NT2/D1 (cell line): ENCODE measurements at regions not wholly inside any gene's neighbourhood (a gene's known extent, or its start where the extent isn't known, plus 50 kb on each side); places are given as distances from the start of the nearest gene placed in this dataset.

Experiments used
- DNase-seq: peaks from one replicate; pipeline ENCODE4 v3.0.0-alpha.2; 2011; ENCODE audit warnings: low read depth, low spot score
- H3K27me3 ChIP-seq: 2 replicates; pipeline ENCODE4 v1.6.0; 2011; ENCODE audit warnings: mild to moderate bottlenecking; ENCODE audit not compliant: insufficient read length, insufficient read depth
- H3K36me3 ChIP-seq: 2 replicates; pipeline ENCODE4 v1.6.1; 2011; ENCODE audit warnings: mild to moderate bottlenecking, low read length, mixed read lengths; ENCODE audit not compliant: insufficient read depth, insufficient read length
- H3K4me1 ChIP-seq: 2 replicates; pipeline ENCODE4 v1.5.1; 2011; ENCODE audit not compliant: insufficient read depth, insufficient read length
- H3K4me3 ChIP-seq: 2 replicates; pipeline ENCODE4 v1.5.1; 2011; ENCODE audit warnings: low read depth; ENCODE audit not compliant: insufficient read length
- H3K9ac ChIP-seq: 2 replicates; pipeline ENCODE4 v1.6.0; 2011; ENCODE audit warnings: low read depth; ENCODE audit not compliant: insufficient read length
- H3K9me3 ChIP-seq: 2 replicates; pipeline ENCODE4 v1.5.1; 2011; ENCODE audit warnings: mild to moderate bottlenecking, low read length; ENCODE audit not compliant: insufficient read depth
- SUZ12 ChIP-seq: IDR thresholded peaks from 2 replicates; pipeline ENCODE4 v1.6.1; 2011; ENCODE audit not compliant: insufficient read length, insufficient read depth; ENCODE audit errors: extremely low read depth
- YY1 ChIP-seq: IDR thresholded peaks from 2 replicates; pipeline ENCODE4 v1.6.1; 2011; ENCODE audit not compliant: insufficient read length, insufficient read depth
- ZNF274 ChIP-seq: IDR thresholded peaks from 2 replicates; pipeline ENCODE4 v1.6.1; 2011; ENCODE audit warnings: mild to moderate bottlenecking, low read depth, low read length

DNA sequence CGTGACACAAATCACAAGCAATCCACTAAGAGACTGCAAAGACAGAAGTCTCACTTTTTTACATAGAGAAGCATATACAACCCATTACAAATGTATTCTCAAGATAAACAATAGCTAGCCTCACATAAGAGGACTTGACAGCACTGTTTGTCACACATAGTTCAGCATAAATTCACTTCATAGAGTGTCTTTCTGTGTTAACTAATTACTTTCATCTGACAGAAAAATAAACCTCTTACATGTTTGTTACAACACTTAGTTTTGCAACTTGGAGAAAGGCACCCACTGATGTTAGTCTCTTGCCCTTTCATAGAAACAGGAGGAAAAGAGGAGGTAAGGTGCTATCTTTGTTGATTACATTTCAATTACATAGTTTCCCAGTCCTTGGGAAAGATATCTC lies 2221.9 kb upstream of the RAG2 start:
- DNase-seq: no peak
- Histone ChIP-seq H3K27me3 (no peaks in the 10 kb centered on the region), H3K36me3 (no peaks in the 10 kb centered on the region), H3K4me1 (no peaks in the 10 kb centered on the region), H3K4me3 (no peak overlapping the region), H3K9ac (no peak overlapping the region), H3K9me3 (no peaks in the 10 kb centered on the region)
- TF ChIP-seq ZNF274: no peak
- TF ChIP-seq YY1: no peak
- no peak for TF ChIP-seq SUZ12

DNA sequence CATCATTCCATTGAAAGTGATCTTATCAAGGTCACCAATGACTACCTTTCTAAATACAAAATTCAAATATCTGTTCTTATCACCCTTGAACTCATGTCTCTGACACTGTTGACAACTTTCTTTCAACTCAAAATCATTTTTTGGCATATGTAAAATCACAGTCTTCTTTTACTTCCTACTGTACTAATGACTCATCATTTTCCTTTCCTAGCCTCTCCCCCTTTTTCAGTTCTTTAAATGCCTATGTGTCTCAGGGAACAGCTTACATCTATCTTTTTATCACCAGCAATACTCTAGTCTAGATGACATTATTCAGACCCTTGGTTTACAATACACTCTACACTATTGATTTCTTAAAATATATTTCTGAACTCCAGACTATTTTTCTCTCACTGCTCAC lies 2220.7 kb upstream of the RAG2 start:
- Histone ChIP-seq H3K9ac (no peak overlapping the region), H3K36me3 (no peaks in the 10 kb centered on the region), H3K4me3 (no peak overlapping the region), H3K27me3 (no peaks in the 10 kb centered on the region), H3K9me3 (no peaks in the 10 kb centered on the region), H3K4me1 (no peaks in the 10 kb centered on the region)
- TF ChIP-seq ZNF274 (no peak), SUZ12 (no peak), YY1 (no peak)
- no peak for DNase-seq

DNA sequence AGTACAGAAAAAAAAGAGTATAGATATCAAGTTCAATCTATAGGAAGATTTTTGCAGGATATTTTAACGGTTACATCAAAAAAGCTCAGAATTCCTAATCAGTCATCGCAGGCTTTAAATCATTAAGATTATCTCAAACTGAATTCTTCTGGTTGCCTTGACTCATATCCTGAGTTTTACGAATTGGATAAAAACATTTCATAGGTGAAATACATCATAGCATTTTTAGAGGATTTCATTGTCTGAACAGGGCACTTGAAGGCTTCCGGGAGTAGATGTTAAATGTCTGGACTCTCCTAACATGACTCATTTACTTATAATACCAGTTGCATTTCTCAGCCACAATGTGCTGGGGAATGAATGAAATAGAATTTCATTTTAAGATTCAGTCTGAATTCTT lies 2216.6 kb upstream of the RAG2 start:
- no peak for DNase-seq
- Histone ChIP-seq H3K4me3 (no peak overlapping the region), H3K36me3 (no peaks in the 10 kb centered on the region), H3K4me1 (no peaks in the 10 kb centered on the region), H3K9me3 (peaks cover 4% of the 10 kb centered on the region; the same call in 1 of the 2 replicates), H3K27me3 (no peaks in the 10 kb centered on the region), H3K9ac (no peak overlapping the region)
- no peak for TF ChIP-seq SUZ12
- TF ChIP-seq ZNF274: no peak
- no peak for TF ChIP-seq YY1

DNA sequence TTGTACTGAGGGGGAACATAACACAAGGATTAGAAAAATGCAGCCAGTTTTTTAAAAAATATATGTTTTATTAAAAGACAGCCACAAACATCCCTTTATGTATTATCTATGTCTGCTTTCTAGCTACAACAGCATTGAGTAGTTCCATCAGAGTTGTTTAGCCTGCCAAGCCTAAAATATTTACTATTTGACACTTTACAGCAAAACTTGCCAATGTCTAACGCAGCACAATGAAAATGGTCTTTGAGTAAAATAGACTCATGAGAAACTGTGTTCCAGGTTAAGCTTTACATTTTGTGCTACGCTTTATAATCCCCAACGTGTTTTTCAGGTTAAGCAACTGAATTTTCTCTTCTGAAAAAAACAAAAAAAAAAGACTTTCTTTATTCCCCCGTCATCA lies 2211.5 kb upstream of the RAG2 start:
- H3K4me3 ChIP-seq: no peak overlapping the region
- no peak overlapping the region for H3K9ac ChIP-seq
- peaks cover 4% of the 10 kb centered on the region; the same call in 1 of the 2 replicates for H3K9me3 ChIP-seq
- no peak for TF ChIP-seq ZNF274
- TF ChIP-seq YY1: no peak
- TF ChIP-seq SUZ12: no peak
- no peaks in the 10 kb centered on the region for H3K36me3 ChIP-seq
- DNase-seq: no peak
- no peaks in the 10 kb centered on the region for H3K4me1 ChIP-seq
- H3K27me3 ChIP-seq: no peaks in the 10 kb centered on the region

DNA sequence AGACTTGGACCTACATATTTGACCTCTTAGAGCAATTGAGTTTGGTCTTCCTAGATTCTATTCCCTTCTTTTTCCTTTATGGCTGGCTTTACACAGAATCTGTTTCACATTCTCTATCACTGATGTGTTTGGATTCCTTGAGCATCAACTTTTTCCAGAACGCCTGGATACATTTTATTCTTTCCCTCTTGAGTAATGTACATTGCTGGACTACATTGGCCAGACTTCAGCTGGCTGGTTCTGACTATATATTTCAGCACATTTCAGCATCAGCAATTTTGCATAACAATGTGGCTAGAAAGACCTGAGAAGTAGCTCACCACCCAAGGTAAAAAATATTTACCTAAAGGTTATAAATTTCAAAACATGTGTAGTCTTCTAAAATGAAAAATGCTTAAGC lies 2198.2 kb upstream of the RAG2 start:
- H3K36me3 ChIP-seq: no peaks in the 10 kb centered on the region
- no peak overlapping the region for H3K9ac ChIP-seq
- no peak for DNase-seq
- no peak overlapping the region for H3K4me3 ChIP-seq
- no peaks in the 10 kb centered on the region for H3K27me3 ChIP-seq
- no peaks in the 10 kb centered on the region for H3K4me1 ChIP-seq
- TF ChIP-seq YY1 (no peak), ZNF274 (no peak), SUZ12 (no peak)
- 0 out of 2 replicates have a peak, but pooled peaks cover 7% of the 10 kb centered on the region for H3K9me3 ChIP-seq

DNA sequence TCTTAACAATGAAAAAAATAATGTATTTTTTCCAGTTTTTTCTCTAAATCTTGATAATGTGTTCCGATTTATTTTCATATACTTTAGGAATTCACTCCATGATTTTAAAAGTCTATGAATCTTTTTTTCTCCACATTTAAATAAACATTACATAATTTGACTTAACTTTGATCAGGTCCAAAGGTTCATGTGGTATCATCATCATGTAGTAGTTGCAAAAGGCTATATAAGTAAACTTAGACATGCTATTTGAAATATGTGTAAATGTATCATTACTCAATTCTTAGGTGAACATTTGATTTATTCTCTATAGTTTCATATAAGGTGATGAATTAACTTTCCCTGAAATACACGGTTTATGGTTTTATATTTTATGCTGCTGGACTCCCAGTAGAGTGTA lies 2197.0 kb upstream of the RAG2 start:
- no peak for TF ChIP-seq SUZ12
- no peak for TF ChIP-seq ZNF274
- no peak for TF ChIP-seq YY1
- H3K9me3 ChIP-seq: 0 out of 2 replicates have a peak, but pooled peaks cover 7% of the 10 kb centered on the region
- no peak overlapping the region for H3K9ac ChIP-seq
- DNase-seq: no peak
- H3K36me3 ChIP-seq: no peaks in the 10 kb centered on the region
- no peak overlapping the region for H3K4me3 ChIP-seq
- H3K27me3 ChIP-seq: no peaks in the 10 kb centered on the region
- H3K4me1 ChIP-seq: no peaks in the 10 kb centered on the region

DNA sequence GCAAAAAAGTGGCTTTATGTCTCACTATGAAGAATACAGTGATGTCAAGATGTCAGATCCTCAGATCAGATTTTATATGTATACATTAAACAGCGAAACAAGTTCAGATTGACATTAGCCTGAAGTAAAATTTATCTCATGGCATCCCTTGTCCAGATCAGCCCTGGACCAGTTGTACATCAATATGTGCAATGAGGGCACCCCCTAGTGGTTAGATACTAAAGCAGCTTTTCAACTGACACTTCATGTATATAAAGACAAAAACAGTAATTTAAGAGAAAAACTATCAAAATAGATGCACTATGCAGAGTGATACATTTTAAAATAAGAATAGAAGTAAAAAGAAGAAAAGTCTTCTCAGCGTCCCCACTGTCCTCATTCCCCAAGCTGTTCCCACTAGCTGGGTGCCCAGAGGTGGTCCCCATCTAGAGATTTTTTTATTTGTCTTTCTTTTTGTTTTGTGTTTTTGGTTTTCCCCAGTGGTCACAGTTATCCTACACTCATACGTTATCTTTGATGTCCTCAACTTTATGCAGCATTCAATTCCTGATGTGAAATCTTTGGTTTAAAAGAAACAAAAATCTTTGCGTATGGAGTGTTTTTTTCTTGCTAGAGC lies 2193.4 kb upstream of the RAG2 start:
- peak; percentile 68 for DNase-seq
- 0 out of 2 replicates have a peak, but pooled peaks cover 3% of the 10 kb centered on the region for H3K9me3 ChIP-seq
- no peak for TF ChIP-seq YY1
- TF ChIP-seq ZNF274: no peak
- no peak for TF ChIP-seq SUZ12
- H3K36me3 ChIP-seq: no peaks in the 10 kb centered on the region
- no peak overlapping the region for H3K4me3 ChIP-seq
- H3K9ac ChIP-seq: no peak overlapping the region
- no peaks in the 10 kb centered on the region for H3K4me1 ChIP-seq
- no peaks in the 10 kb centered on the region for H3K27me3 ChIP-seq

DNA sequence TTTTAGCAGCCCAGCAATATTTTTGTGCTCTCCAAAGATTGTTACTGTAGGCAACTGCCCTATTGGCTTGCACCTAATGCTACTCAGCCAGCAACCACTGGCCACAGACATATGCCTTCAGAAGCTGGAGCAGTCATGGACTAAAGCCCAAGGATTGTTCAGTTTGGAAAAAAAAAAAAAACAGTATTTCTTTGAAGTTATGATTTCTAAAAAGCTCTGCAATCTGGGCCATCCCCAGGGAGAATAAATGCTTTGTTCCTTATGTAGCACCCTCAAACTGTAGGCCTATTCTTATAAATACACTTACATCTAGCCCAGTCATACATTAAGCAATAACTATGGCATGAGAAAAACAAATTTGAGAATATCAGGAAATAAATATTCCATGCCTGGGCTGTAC lies 2190.5 kb upstream of the RAG2 start:
- Histone ChIP-seq H3K9me3 (no peaks in the 10 kb centered on the region; the same call in 1 of the 2 replicates), H3K4me3 (no peak overlapping the region), H3K36me3 (no peaks in the 10 kb centered on the region), H3K9ac (no peak overlapping the region), H3K4me1 (no peaks in the 10 kb centered on the region), H3K27me3 (no peaks in the 10 kb centered on the region)
- TF ChIP-seq ZNF274: no peak
- no peak for DNase-seq
